H1 (cell line): ENCODE measurements at regions not wholly inside any gene's neighbourhood (a gene's known extent, or its start where the extent isn't known, plus 50 kb on each side); places are given as distances from the start of the nearest gene placed in this dataset.

Experiments used
- CTCF ChIA-PET: fragments of 300-600 bp; sonication (Branson Sonifier 250); formaldehyde crosslinking; loops from one replicate; lab custom pipeline; 2021; ENCODE audit not compliant: partially characterized antibody; lab: Charles Lee
- POLR2A ChIA-PET: fragments of 300-600 bp; sonication (Branson Sonifier 250); formaldehyde crosslinking; loops from one replicate; lab custom pipeline; 2021; ENCODE audit warnings: inconsistent platforms; ENCODE audit not compliant: partially characterized antibody; lab: Charles Lee
- DNase-seq, 2 experiments: peaks; one replicate each; pipeline versions ENCODE4 v3.0.0 to v3.0.0-alpha.2; 2010 to 2022; ENCODE audit warnings: low spot score in 2 of 2, low read depth in 1 of 2, mixed read lengths in 1 of 2
- FAIRE-seq: peaks from 2 replicates; lab custom pipeline; 2011; peaks lifted over from hg19 to GRCh38; lab: Jason Lieb, UNC
- H2AFZ ChIP-seq: 2 replicates; pipeline ENCODE4 v1.8.1; 2012; ENCODE audit warnings: low read length, inconsistent platforms
- H2AK5ac ChIP-seq: 2 replicates; pipeline ENCODE4 v1.6.1; 2013; ENCODE audit warnings: low read depth, low read length
- H2BK120ac ChIP-seq: replicated peaks from 2 replicates; pipeline ENCODE3; 2013; ENCODE audit warnings: low read depth, low read length, inconsistent platforms
- H2BK12ac ChIP-seq: 2 replicates; pipeline ENCODE4 v1.6.1; 2013; ENCODE audit warnings: low read depth, low read length
- H2BK15ac ChIP-seq: 2 replicates; pipeline ENCODE4 v1.6.1; 2013; ENCODE audit warnings: low read length
- H2BK20ac ChIP-seq: 2 replicates; pipeline ENCODE4 v1.6.1; 2013; ENCODE audit warnings: low read length
- H2BK5ac ChIP-seq: 2 replicates; pipeline ENCODE4 v1.6.1; 2013; ENCODE audit warnings: low read depth, low read length
- H3K14ac ChIP-seq: 2 replicates; pipeline ENCODE4 v1.6.1; 2013; ENCODE audit warnings: inconsistent platforms; ENCODE audit not compliant: insufficient read length
- H3K18ac ChIP-seq: 2 replicates; pipeline ENCODE4 v1.6.1; 2013; ENCODE audit warnings: low read length; ENCODE audit errors: extremely low read depth
- H3K23ac ChIP-seq: 2 replicates; pipeline ENCODE4 v1.6.1; 2013; ENCODE audit warnings: inconsistent platforms; ENCODE audit not compliant: insufficient read length
- H3K23me2 ChIP-seq: 2 replicates; pipeline ENCODE4 v1.6.1; 2013; ENCODE audit warnings: low read depth, low read length
- H3K27ac ChIP-seq: 2 replicates; pipeline ENCODE4 v1.6.1; 2011; ENCODE audit warnings: low read depth, low read length, inconsistent platforms
- H3K27me3 ChIP-seq, 4 experiments: replicated peaks in 1 of 4; 1 replicate in 1 of 4; 2 replicates in 3 of 4; pipeline versions ENCODE4 v1.6.1 to v1.8.1; 2011 to 2013; ENCODE audit warnings: low read length in 3 of 4, mild to moderate bottlenecking in 3 of 4, inconsistent platforms in 2 of 4, mixed read lengths in 2 of 4, moderate library complexity in 1 of 4; ENCODE audit not compliant: control insufficient read depth in 3 of 4, insufficient read depth in 3 of 4; ENCODE audit errors: extremely low read depth in 1 of 4
- H3K36me3 ChIP-seq, 4 experiments: 2 replicates each; pipeline versions ENCODE4 v1.6.1 to v1.8.1; 2011 to 2013; ENCODE audit warnings: mild to moderate bottlenecking in 4 of 4, low read length in 3 of 4, moderate library complexity in 2 of 4, control low read depth in 1 of 4, inconsistent platforms in 1 of 4; ENCODE audit not compliant: insufficient read depth in 4 of 4, control insufficient read depth in 2 of 4
- H3K4ac ChIP-seq: replicated peaks from 2 replicates; pipeline ENCODE3; 2013; ENCODE audit warnings: low read length, low read depth, mixed read lengths, inconsistent platforms; ENCODE audit not compliant: insufficient read length
- H3K4me1 ChIP-seq, 4 experiments: replicated peaks in 1 of 4; 1 replicate in 1 of 4; 2 replicates in 3 of 4; pipeline versions ENCODE4 v1.6.1 to v1.8.1; 2011 to 2013; ENCODE audit warnings: low read length in 3 of 4, inconsistent platforms in 2 of 4, mixed read lengths in 1 of 4; ENCODE audit not compliant: insufficient read depth in 4 of 4, control insufficient read depth in 3 of 4
- H3K4me2 ChIP-seq, 2 experiments: 2 replicates each; pipeline versions ENCODE4 v1.6.1 to v1.8.1; 2011 to 2013; ENCODE audit warnings: low read depth in 2 of 2, low read length in 2 of 2, control low read depth in 1 of 2, inconsistent platforms in 1 of 2, mild to moderate bottlenecking in 1 of 2; ENCODE audit not compliant: insufficient read depth in 1 of 2
- H3K4me3 ChIP-seq, 4 experiments: fragments of 200-600, 300-600 bp in 1 of 4; sonication (generic), shearing (Covaris generic), sonication (Bioruptor Twin) in 1 of 4; 2 replicates each; pipeline versions ENCODE4 v1.5.1 to v1.8.1; 2011 to 2016; ENCODE audit warnings: low read length in 4 of 4, low read depth in 3 of 4, control low read depth in 2 of 4, inconsistent platforms in 2 of 4, mild to moderate bottlenecking in 2 of 4, mixed read lengths in 1 of 4, moderate library complexity in 1 of 4; ENCODE audit not compliant: insufficient read depth in 2 of 4; ENCODE audit errors: extremely low read depth in 1 of 4
- H3K56ac ChIP-seq: replicated peaks from 2 replicates; pipeline ENCODE3; 2013; ENCODE audit warnings: low read depth, mild to moderate bottlenecking, mixed read lengths, low read length, inconsistent platforms; ENCODE audit not compliant: insufficient read length
- H3K79me1 ChIP-seq: 2 replicates; pipeline ENCODE4 v1.6.1; 2013; ENCODE audit warnings: low read depth, low read length, control low read depth
- H3K79me2 ChIP-seq, 2 experiments: 2 replicates each; pipeline versions ENCODE4 v1.6.1 to v1.8.1; 2012 to 2013; ENCODE audit warnings: low read length in 2 of 2, mild to moderate bottlenecking in 2 of 2, inconsistent platforms in 1 of 2; ENCODE audit not compliant: insufficient read depth in 2 of 2, control insufficient read depth in 1 of 2
- H3K9ac ChIP-seq, 4 experiments: replicated peaks in 1 of 4; 1 replicate in 1 of 4; 2 replicates in 3 of 4; pipeline versions ENCODE4 v1.6.1 to v1.8.1; 2011 to 2013; ENCODE audit warnings: low read depth in 3 of 4, low read length in 3 of 4, control low read depth in 2 of 4, mild to moderate bottlenecking in 2 of 4, moderate library complexity in 2 of 4, inconsistent platforms in 1 of 4; ENCODE audit errors: extremely low read depth in 1 of 4
- H3K9me3 ChIP-seq, 2 experiments: 2 replicates each; pipeline versions ENCODE4 v1.6.1 to v1.8.1; 2012 to 2013; ENCODE audit warnings: mild to moderate bottlenecking in 2 of 2, moderate library complexity in 2 of 2, control low read depth in 1 of 2, inconsistent platforms in 1 of 2, low read depth in 1 of 2, low read length in 1 of 2, mixed read lengths in 1 of 2; ENCODE audit not compliant: insufficient read depth in 2 of 2
- H4K20me1 ChIP-seq, 2 experiments: replicated peaks in 1 of 2; 2 replicates each; pipeline versions ENCODE3 to v1.8.1; 2011 to 2013; ENCODE audit warnings: inconsistent platforms in 2 of 2, low read length in 2 of 2, mild to moderate bottlenecking in 1 of 2; ENCODE audit not compliant: insufficient read depth in 2 of 2, control insufficient read depth in 1 of 2
- H4K5ac ChIP-seq: 2 replicates; pipeline ENCODE4 v1.6.1; 2013; ENCODE audit warnings: low read length, low read depth, mixed read lengths, inconsistent platforms; ENCODE audit not compliant: insufficient read length
- H4K8ac ChIP-seq: 2 replicates; pipeline ENCODE4 v1.8.0; 2013; ENCODE audit warnings: mild to moderate bottlenecking, moderate library complexity, low read length, inconsistent platforms; ENCODE audit not compliant: insufficient read depth; ENCODE audit errors: extremely low read depth
- H4K91ac ChIP-seq: replicated peaks from 2 replicates; pipeline ENCODE3; 2013; ENCODE audit warnings: low read length, mixed read lengths, inconsistent platforms; ENCODE audit not compliant: insufficient read length
- ATF3 ChIP-seq: IDR thresholded peaks from 2 replicates; pipeline ENCODE4 v1.6.1; 2011; ENCODE audit warnings: low read depth, mild to moderate bottlenecking, low read length; ENCODE audit not compliant: insufficient read depth
- YY1 ChIP-seq: IDR thresholded peaks from 2 replicates; pipeline ENCODE4 v1.6.1; 2011; ENCODE audit warnings: low read depth, mild to moderate bottlenecking, low read length
- WGBS, 2 experiments: shearing (Covaris generic) in 1 of 2; methylation state at CpG; one replicate each; pipeline versions ENCODE4 v1.1.6 to v1.1.7; 2013 to 2015; ENCODE audit warnings: low lambda C conversion rate in 2 of 2, mixed read lengths in 2 of 2, inconsistent platforms in 1 of 2, low coverage in 1 of 2, missing lambda C conversion rate in 1 of 2; ENCODE audit not compliant: insufficient replicate concordance in 2 of 2, insufficient coverage in 1 of 2, insufficient read length in 1 of 2; ENCODE audit errors: extremely low coverage in 1 of 2, missing lambda C conversion rate in 1 of 2; 5-methylcytosine and 5-hydroxymethylcytosine counted together

DNA sequence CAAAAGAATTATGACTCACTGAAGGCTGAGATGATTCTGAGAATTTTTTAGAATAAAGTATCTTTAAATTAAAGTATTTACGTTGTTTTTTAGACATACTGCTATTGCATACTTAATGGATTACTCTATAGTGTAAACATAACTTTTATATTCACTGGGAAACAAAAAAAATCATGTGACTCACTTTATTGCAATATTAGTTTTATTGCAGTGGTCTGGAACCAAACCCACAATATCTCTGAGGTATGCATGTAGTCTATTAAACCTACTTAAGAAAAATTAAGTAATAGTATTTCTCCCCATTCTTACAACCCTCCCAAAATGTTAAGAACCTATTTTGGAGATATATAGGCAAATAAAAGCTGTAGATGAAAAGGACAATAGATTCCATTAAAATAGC, 142.9 kb upstream of the ZNF521 start:
- Histone ChIP-seq H2AFZ (no peak overlapping the region), H4K91ac (no peak overlapping the region), H3K4ac (no peak overlapping the region), H3K56ac (no peak overlapping the region), H3K79me2 (no peaks in the 10 kb centered on the region), H3K14ac (no peak overlapping the region), H3K23me2 (no peaks in the 10 kb centered on the region), H3K18ac (no peak overlapping the region), H3K27me3 (no peaks in the 10 kb centered on the region), H2BK15ac (no peak overlapping the region), H4K5ac (no peak overlapping the region), H4K20me1 (no peaks in the 10 kb centered on the region), H3K9me3 (no peaks in the 10 kb centered on the region), H4K8ac (no peak overlapping the region), H3K36me3 (no peaks in the 10 kb centered on the region), H2BK120ac (no peak overlapping the region), H3K9ac (no peak overlapping the region), H3K23ac (no peak overlapping the region), H3K27ac (no peak overlapping the region), H3K4me3 (no peak overlapping the region), H2BK12ac (no peak overlapping the region), H2AK5ac (no peak overlapping the region), H2BK5ac (no peak overlapping the region), H3K79me1 (no peaks in the 10 kb centered on the region), H2BK20ac (no peak overlapping the region), H3K4me1 (no peaks in the 10 kb centered on the region), H3K4me2 (no peak overlapping the region)
- no peak for TF ChIP-seq YY1
- TF ChIP-seq ATF3, result no peak
- FAIRE-seq, result no peak
- CTCF ChIA-PET, result no interaction called here
- 88% methylated on average over 1 of the region's 1 CpG; no CpG with 5 or more reads in 1 of the 2 experiments for WGBS, 2 experiments
- POLR2A ChIA-PET, result no interaction called here
- no peak for DNase-seq
